ENCODE measurements at regions not wholly inside any gene's neighbourhood (a gene's known extent, or its start where the extent isn't known, plus 50 kb on each side); places are given as distances from the start of the nearest gene placed in this dataset.

GRCh38 chr7:115494529-115495147 lies 535.9 kb downstream of the TFEC start:
- Histone ChIP-seq H3K9me3 (ENCODE audit: severe bottlenecking) (no peaks in the 10 kb centered on the region), H3K27me3 (ENCODE audit: insufficient read depth, low read depth, severe bottlenecking) (no peaks in the 10 kb centered on the region), H3K4me3 (ENCODE audit: low read depth, low read length) (no peak overlapping the region), H3K36me3 (no peaks in the 10 kb centered on the region), H3K27ac (no peak overlapping the region)
- DNase-seq: no peak
- no peak for TF ChIP-seq CTCF (IDR thresholded peaks at IDR 0.05; ENCODE audit: low read depth, low read length)

- no peak for TF ChIP-seq CTCF (IDR thresholded peaks at IDR 0.05; ENCODE audit: low read depth, low read length)
These were observed 537.2 kb downstream of the TFEC start for GRCh38 chr7:115493381-115493780.

GRCh38 chr7:115491744-115492380 lies 538.7 kb downstream of the TFEC start:
- Histone ChIP-seq H3K4me3 (ENCODE audit: low read depth, low read length) (no peak overlapping the region), H3K27me3 (ENCODE audit: insufficient read depth, low read depth, severe bottlenecking) (no peaks in the 10 kb centered on the region), H3K9me3 (ENCODE audit: severe bottlenecking) (no peaks in the 10 kb centered on the region), H3K27ac (no peak overlapping the region), H3K36me3 (no peaks in the 10 kb centered on the region)
- DNase-seq: no peak
- TF ChIP-seq CTCF (IDR thresholded peaks at IDR 0.05; ENCODE audit: low read depth, low read length): no peak

More at GRCh38 chr7:115493381-115493780, 537.2 kb downstream of the TFEC start:
- DNase-seq: no peak
- Histone ChIP-seq H3K27me3 (ENCODE audit: insufficient read depth, low read depth, severe bottlenecking) (no peaks in the 10 kb centered on the region), H3K36me3 (no peaks in the 10 kb centered on the region), H3K27ac (no peak overlapping the region), H3K9me3 (ENCODE audit: severe bottlenecking) (no peaks in the 10 kb centered on the region), H3K4me3 (ENCODE audit: low read depth, low read length) (no peak overlapping the region)

GRCh38 chr7:115479448-115479847 lies 551.1 kb downstream of the TFEC start:
- DNase-seq: no peak
- no peak for TF ChIP-seq CTCF (IDR thresholded peaks at IDR 0.05; ENCODE audit: low read depth, low read length)
- no peaks in the 10 kb centered on the region for H3K27me3 ChIP-seq (ENCODE audit: insufficient read depth, low read depth, severe bottlenecking)
- H3K36me3 ChIP-seq: no peaks in the 10 kb centered on the region
- H3K9me3 ChIP-seq (ENCODE audit: severe bottlenecking): no peaks in the 10 kb centered on the region
- no peak overlapping the region for H3K4me3 ChIP-seq (ENCODE audit: low read depth, low read length)
- no peak overlapping the region for H3K27ac ChIP-seq

GRCh38 chr7:115478426-115478825 lies 552.1 kb downstream of the TFEC start:
- TF ChIP-seq CTCF (IDR thresholded peaks at IDR 0.05; ENCODE audit: low read depth, low read length): no peak
- no peak overlapping the region for H3K27ac ChIP-seq

More at GRCh38 chr7:115478426-115478825, 552.1 kb downstream of the TFEC start:
- Histone ChIP-seq H3K36me3 (no peaks in the 10 kb centered on the region), H3K4me3 (ENCODE audit: low read depth, low read length) (no peak overlapping the region), H3K27me3 (ENCODE audit: insufficient read depth, low read depth, severe bottlenecking) (no peaks in the 10 kb centered on the region), H3K9me3 (ENCODE audit: severe bottlenecking) (no peaks in the 10 kb centered on the region)
- DNase-seq: no peak

Data from WERI-Rb-1 (cell line).